ENCODE measurements at regions not wholly inside any gene's neighbourhood (a gene's known extent, or its start where the extent isn't known, plus 50 kb on each side); places are given as distances from the start of the nearest gene placed in this dataset.
A peak's percentile ranks its signal among the peaks of the same experiment; 100 is the strongest.

- H3K4me3 ChIP-seq, result no peak overlapping the region
- no peak for TF ChIP-seq CTCF (IDR thresholded peaks at IDR 0.05)
- no peak overlapping the region for H3K27ac ChIP-seq
- DNase-seq (ENCODE audit: low spot score), result no peak
Measured at GRCh38 chr5:40412771-40413170, 266.9 kb upstream of the PTGER4 start.

GRCh38 chr5:40410964-40411635 lies 268.6 kb upstream of the PTGER4 start:
- no peak overlapping the region for H3K4me3 ChIP-seq
- H3K27ac ChIP-seq, result peak overlapping the region; percentile 23 to 66
- TF ChIP-seq CTCF (IDR thresholded peaks at IDR 0.05), result no peak
- DNase-seq (ENCODE audit: low spot score), result no peak

- TF ChIP-seq CTCF (IDR thresholded peaks at IDR 0.05), result no peak
- Histone ChIP-seq H3K4me3 (no peak overlapping the region), H3K27ac (peak overlapping the region; percentile 23 to 66)
- DNase-seq (ENCODE audit: low spot score), result no peak
Measured at GRCh38 chr5:40410231-40410861, 269.4 kb upstream of the PTGER4 start.

GRCh38 chr5:40409601-40410000 lies 270.1 kb upstream of the PTGER4 start:
- DNase-seq (ENCODE audit: low spot score), result no peak
- Histone ChIP-seq H3K27ac (peak overlapping the region in 1 of 2 donors; percentile 38), H3K4me3 (no peak overlapping the region)
- TF ChIP-seq CTCF (IDR thresholded peaks at IDR 0.05), result no peak

- Histone ChIP-seq H3K4me3 (no peak overlapping the region), H3K27ac (peak overlapping the region in 1 of 2 donors; percentile 46)
- TF ChIP-seq CTCF (IDR thresholded peaks at IDR 0.05), result no peak
- no peak for DNase-seq (ENCODE audit: low spot score)
Measured at GRCh38 chr5:40406741-40407211, 272.9 kb upstream of the PTGER4 start.

GRCh38 chr5:40405996-40406740 lies 273.5 kb upstream of the PTGER4 start:
- TF ChIP-seq CTCF (IDR thresholded peaks at IDR 0.05), result no peak
- Histone ChIP-seq H3K4me3 (no peak overlapping the region), H3K27ac (no peak overlapping the region)
- DNase-seq (ENCODE audit: low spot score), result no peak

Measured in coronary artery (tissue), 2 donors.